ENCODE measurements at regions not wholly inside any gene's neighbourhood (a gene's known extent, or its start where the extent isn't known, plus 50 kb on each side); places are given as distances from the start of the nearest gene placed in this dataset.
"Not testable (repeated sequence)": the region's sequence is repeated elsewhere in the genome, so short reads cannot be mapped to it uniquely, and the experiment has no call there.

GRCh38 chr16:9599415-9600120 lies 508.1 kb downstream of the HAPSTR1 start:
- no peak for DNase-seq

- DNase-seq = no peak
These were observed 510.7 kb downstream of the HAPSTR1 start for GRCh38 chr16:9602189-9602588.

- DNase-seq = no peak
These were observed 511.9 kb downstream of the HAPSTR1 start for GRCh38 chr16:9603316-9603715.

GRCh38 chr16:9607515-9608230 lies 516.2 kb downstream of the HAPSTR1 start:
- DNase-seq = no peak

GRCh38 chr16:9610727-9611126 lies 519.3 kb downstream of the HAPSTR1 start:
- DNase-seq = no peak

GRCh38 chr16:9612267-9612666 lies 520.8 kb downstream of the HAPSTR1 start:
- no peak for DNase-seq

- no peak for DNase-seq
These were observed 522.9 kb downstream of the HAPSTR1 start for GRCh38 chr16:9614389-9614788.

GRCh38 chr16:9622268-9622667 lies 530.8 kb downstream of the HAPSTR1 start:
- DNase-seq = no peak

- DNase-seq = no peak
These were observed 533.7 kb downstream of the HAPSTR1 start for GRCh38 chr16:9625122-9625521.

GRCh38 chr16:9627427-9627826 lies 536.0 kb downstream of the HAPSTR1 start:
- DNase-seq = no peak

- no peak for DNase-seq
These were observed 538.7 kb downstream of the HAPSTR1 start for GRCh38 chr16:9630119-9630518.

- DNase-seq = no peak
These were observed 539.5 kb downstream of the HAPSTR1 start for GRCh38 chr16:9630985-9631384.

- no peak for DNase-seq
These were observed 542.4 kb downstream of the HAPSTR1 start for GRCh38 chr16:9633844-9634243.

GRCh38 chr16:9635150-9635720 lies 543.8 kb downstream of the HAPSTR1 start:
- DNase-seq = not testable (repeated sequence)

- no peak for DNase-seq
These were observed 538.0 kb downstream of the GRIN2A start for GRCh38 chr16:9644258-9644657.

- no peak for DNase-seq
These were observed 536.3 kb downstream of the GRIN2A start for GRCh38 chr16:9645911-9646310.

- no peak for DNase-seq
These were observed 534.1 kb downstream of the GRIN2A start for GRCh38 chr16:9647981-9648701.

GRCh38 chr16:9650284-9650683 lies 531.9 kb downstream of the GRIN2A start:
- no peak for DNase-seq

- DNase-seq = no peak
These were observed 527.2 kb downstream of the GRIN2A start for GRCh38 chr16:9655051-9655450.

GRCh38 chr16:9657641-9658040 lies 524.6 kb downstream of the GRIN2A start:
- no peak for DNase-seq

- no peak for DNase-seq
These were observed 524.1 kb downstream of the GRIN2A start for GRCh38 chr16:9658164-9658563.

GRCh38 chr16:9658586-9658985 lies 523.6 kb downstream of the GRIN2A start:
- no peak for DNase-seq

GRCh38 chr16:9660898-9661297 lies 521.3 kb downstream of the GRIN2A start:
- no peak for DNase-seq
